ENCODE measurements at regions not wholly inside any gene's neighbourhood (a gene's known extent, or its start where the extent isn't known, plus 50 kb on each side); places are given as distances from the start of the nearest gene placed in this dataset.
A peak's percentile ranks its signal among the peaks of the same experiment; 100 is the strongest.
"Not testable (repeated sequence)": the region's sequence is repeated elsewhere in the genome, so short reads cannot be mapped to it uniquely, and the experiment has no call there.

- TF ChIP-seq CTCF (IDR thresholded peaks at IDR 0.05; ENCODE audit: unreplicated experiment), result no peak
- BruUV-seq (replicated peaks), result no TSS peak
- DNase-seq (ENCODE audit: unreplicated experiment), result peak; percentile 33
- POLR2A ChIA-PET, result no interaction called here
- no peaks in the 10 kb centered on the region for H3K4me1 Mint-ChIP-seq (ENCODE audit: insufficient read depth, unreplicated experiment)
- no peak overlapping the region for H3K4me3 Mint-ChIP-seq (ENCODE audit: unreplicated experiment)
- H3K27ac Mint-ChIP-seq (ENCODE audit: low read depth, unreplicated experiment), result no peak overlapping the region
- H3K36me3 Mint-ChIP-seq (ENCODE audit: insufficient read depth, unreplicated experiment), result peaks cover 7% of the 10 kb centered on the region
- no peaks in the 10 kb centered on the region for H3K27me3 Mint-ChIP-seq (ENCODE audit: insufficient read depth, unreplicated experiment)
- CTCF ChIA-PET, result no interaction called here
- peaks cover 26% of the 10 kb centered on the region for H3K9me3 Mint-ChIP-seq (ENCODE audit: unreplicated experiment)
- intact Hi-C loops (cut with micrococcal nuclease), result no loop called here
These were observed 555.3 kb upstream of the PTGER4 start for GRCh38 chr5:40124367-40124766.

- H3K36me3 Mint-ChIP-seq (ENCODE audit: insufficient read depth, unreplicated experiment), result peaks cover 7% of the 10 kb centered on the region
- no peak for TF ChIP-seq CTCF (IDR thresholded peaks at IDR 0.05; ENCODE audit: unreplicated experiment)
- DNase-seq (ENCODE audit: unreplicated experiment), result peak; percentile 8
- BruUV-seq (replicated peaks), result no TSS peak
- no peak overlapping the region for H3K27ac Mint-ChIP-seq (ENCODE audit: low read depth, unreplicated experiment)
- H3K27me3 Mint-ChIP-seq (ENCODE audit: insufficient read depth, unreplicated experiment), result no peaks in the 10 kb centered on the region
- H3K9me3 Mint-ChIP-seq (ENCODE audit: unreplicated experiment), result peaks cover 12% of the 10 kb centered on the region
- H3K4me1 Mint-ChIP-seq (ENCODE audit: insufficient read depth, unreplicated experiment), result no peaks in the 10 kb centered on the region
- intact Hi-C loops (cut with micrococcal nuclease), result no loop called here
- H3K4me3 Mint-ChIP-seq (ENCODE audit: unreplicated experiment), result no peak overlapping the region
- ChIA-PET POLR2A (no interaction called here), CTCF (interaction anchor here (0.7 kb wide), 2 partner anchors 322 to 1194 kb away, joined by 3 to 4 read pairs; no protein-coding TSS in a partner anchor)
These were observed 558.5 kb upstream of the PTGER4 start for GRCh38 chr5:40121236-40121635.

- CTCF ChIA-PET, result interaction anchor here (0.5 kb wide), 1 partner anchor 160 kb away, joined by 4 read pairs; no protein-coding TSS in a partner anchor
- POLR2A ChIA-PET, result interaction anchor here (0.6 to 0.8 kb wide), 2 partner anchors 23 to 643 kb away, joined by 3 read pairs; partner anchors contain the start of gene TTC33
- TF ChIP-seq CTCF (IDR thresholded peaks at IDR 0.05; ENCODE audit: unreplicated experiment), result no peak
These were observed 566.8 kb upstream of the PTGER4 start for GRCh38 chr5:40112875-40113274.

GRCh38 chr5:40111036-40111435, 568.7 kb upstream of the PTGER4 start:
- H3K27ac Mint-ChIP-seq (ENCODE audit: low read depth, unreplicated experiment); DNase-seq (ENCODE audit: unreplicated experiment); POLR2A ChIA-PET; H3K4me3 Mint-ChIP-seq (ENCODE audit: unreplicated experiment); H3K27me3 Mint-ChIP-seq (ENCODE audit: insufficient read depth, unreplicated experiment); BruUV-seq (replicated peaks); H3K36me3 Mint-ChIP-seq (ENCODE audit: insufficient read depth, unreplicated experiment); H3K9me3 Mint-ChIP-seq (ENCODE audit: unreplicated experiment); intact Hi-C loops (cut with micrococcal nuclease): not testable (repeated sequence)
- CTCF ChIA-PET, result interaction anchor here (0.6 kb wide), 1 partner anchor 196 kb away, joined by 4 read pairs; no protein-coding TSS in a partner anchor
- peaks cover 28% of the 10 kb centered on the region for H3K4me1 Mint-ChIP-seq (ENCODE audit: insufficient read depth, unreplicated experiment)

More at GRCh38 chr5:40112875-40113274, 566.8 kb upstream of the PTGER4 start:
- no peak overlapping the region for H3K27ac Mint-ChIP-seq (ENCODE audit: low read depth, unreplicated experiment)
- no peaks in the 10 kb centered on the region for H3K36me3 Mint-ChIP-seq (ENCODE audit: insufficient read depth, unreplicated experiment)
- no peaks in the 10 kb centered on the region for H3K27me3 Mint-ChIP-seq (ENCODE audit: insufficient read depth, unreplicated experiment)
- intact Hi-C loops (cut with micrococcal nuclease), result no loop called here
- DNase-seq (ENCODE audit: unreplicated experiment), result no peak
- peaks cover 24% of the 10 kb centered on the region for H3K4me1 Mint-ChIP-seq (ENCODE audit: insufficient read depth, unreplicated experiment)
- no peaks in the 10 kb centered on the region for H3K9me3 Mint-ChIP-seq (ENCODE audit: unreplicated experiment)
- no peak overlapping the region for H3K4me3 Mint-ChIP-seq (ENCODE audit: unreplicated experiment)
- no TSS peak for BruUV-seq (replicated peaks)

- intact Hi-C loops (cut with micrococcal nuclease); H3K27me3 Mint-ChIP-seq (ENCODE audit: insufficient read depth, unreplicated experiment); H3K36me3 Mint-ChIP-seq (ENCODE audit: insufficient read depth, unreplicated experiment); BruUV-seq (replicated peaks): not testable (repeated sequence)
- Mint-ChIP-seq H3K4me1 (ENCODE audit: insufficient read depth, unreplicated experiment) (peaks cover 28% of the 10 kb centered on the region), H3K4me3 (ENCODE audit: unreplicated experiment) (peak overlapping the region; percentile 0), H3K9me3 (ENCODE audit: unreplicated experiment) (peaks cover 11% of the 10 kb centered on the region), H3K27ac (ENCODE audit: low read depth, unreplicated experiment) (peak overlapping the region; percentile 72)
- ChIA-PET POLR2A (interaction anchor here (0.9 to 1.3 kb wide), 5 partner anchors 10 to 304 kb away, joined by 3 to 4 read pairs (median 3); no protein-coding TSS in a partner anchor), CTCF (interaction anchor here (0.7 kb wide), 2 partner anchors 395 to 511 kb away, joined by 3 read pairs; no protein-coding TSS in a partner anchor)
- DNase-seq (ENCODE audit: unreplicated experiment), result peak; percentile 84
These were observed 570.8 kb upstream of the PTGER4 start for GRCh38 chr5:40108764-40109390.

GRCh38 chr5:40107786-40108185, 571.9 kb upstream of the PTGER4 start:
- H3K36me3 Mint-ChIP-seq (ENCODE audit: insufficient read depth, unreplicated experiment); intact Hi-C loops (cut with micrococcal nuclease); POLR2A ChIA-PET; BruUV-seq (replicated peaks); H3K27me3 Mint-ChIP-seq (ENCODE audit: insufficient read depth, unreplicated experiment); DNase-seq (ENCODE audit: unreplicated experiment); H3K27ac Mint-ChIP-seq (ENCODE audit: low read depth, unreplicated experiment); H3K4me3 Mint-ChIP-seq (ENCODE audit: unreplicated experiment): not testable (repeated sequence)
- peaks cover 11% of the 10 kb centered on the region for H3K9me3 Mint-ChIP-seq (ENCODE audit: unreplicated experiment)
- H3K4me1 Mint-ChIP-seq (ENCODE audit: insufficient read depth, unreplicated experiment), result peaks cover 28% of the 10 kb centered on the region
- CTCF ChIA-PET, result interaction anchor here (0.6 kb wide), 1 partner anchor 99 kb away, joined by 3 read pairs; no protein-coding TSS in a partner anchor

Data from MCF 10A (cell line).